ENCODE measurements at regions not wholly inside any gene's neighbourhood (a gene's known extent, or its start where the extent isn't known, plus 50 kb on each side); places are given as distances from the start of the nearest gene placed in this dataset.

- no peak for TF ChIP-seq CTCF (conservative IDR thresholded peaks at IDR 0.05; ENCODE audit: low read depth, low read length)
- no peak for DNase-seq (ENCODE audit: low read depth)
- H3K4me3 ChIP-seq (ENCODE audit: low read length): no peak overlapping the region
Observed at GRCh38 chr3:65303431-65303830, 615.6 kb upstream of the ADAMTS9 start.

DNA sequence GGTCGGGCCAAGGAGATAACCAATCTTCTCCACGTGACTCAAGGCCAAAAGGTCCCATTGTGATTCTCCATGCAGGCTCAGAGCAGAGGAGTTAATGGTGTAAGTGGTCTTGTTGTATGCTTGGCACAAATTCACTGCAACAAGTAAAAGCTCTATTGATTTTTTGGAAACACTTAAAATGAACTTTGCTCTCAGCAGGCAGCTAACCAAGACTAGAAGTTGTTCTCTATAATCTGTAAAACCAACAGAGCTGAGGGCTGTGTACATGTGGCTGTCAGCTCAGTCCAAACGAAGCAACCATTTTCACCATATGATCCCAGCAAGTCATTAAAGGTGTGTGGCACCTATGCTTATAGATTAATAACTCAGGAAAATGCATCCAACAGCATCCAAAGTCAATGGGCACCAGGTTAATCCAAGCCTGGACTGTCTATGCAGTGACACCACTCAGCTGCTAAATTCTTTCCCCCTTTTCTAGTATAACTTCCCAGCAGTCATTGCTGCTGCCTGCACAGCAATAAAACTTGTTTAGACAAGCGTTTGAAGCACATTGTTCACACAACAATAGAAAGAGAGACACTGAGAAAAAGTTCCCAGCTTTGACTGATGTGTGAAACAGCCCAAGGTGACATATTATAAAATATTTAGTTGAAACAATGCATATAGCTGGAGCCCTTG is 603.8 kb upstream of the ADAMTS9 start:
- no peak for DNase-seq (ENCODE audit: low read depth)
- no peak overlapping the region for H3K4me3 ChIP-seq (ENCODE audit: low read length)
- no peak for TF ChIP-seq CTCF (conservative IDR thresholded peaks at IDR 0.05; ENCODE audit: low read depth, low read length)

- no peak overlapping the region for H3K4me3 ChIP-seq (ENCODE audit: low read length)
- no peak for TF ChIP-seq CTCF (conservative IDR thresholded peaks at IDR 0.05; ENCODE audit: low read depth, low read length)
- DNase-seq (ENCODE audit: low read depth): no peak
Observed at GRCh38 chr3:65288776-65289175, 601.0 kb upstream of the ADAMTS9 start.

- DNase-seq (ENCODE audit: low read depth): no peak
- no peak overlapping the region for H3K4me3 ChIP-seq (ENCODE audit: low read length)
- no peak for TF ChIP-seq CTCF (conservative IDR thresholded peaks at IDR 0.05; ENCODE audit: low read depth, low read length)
Observed at GRCh38 chr3:65285956-65286355, 598.2 kb upstream of the ADAMTS9 start.

DNA sequence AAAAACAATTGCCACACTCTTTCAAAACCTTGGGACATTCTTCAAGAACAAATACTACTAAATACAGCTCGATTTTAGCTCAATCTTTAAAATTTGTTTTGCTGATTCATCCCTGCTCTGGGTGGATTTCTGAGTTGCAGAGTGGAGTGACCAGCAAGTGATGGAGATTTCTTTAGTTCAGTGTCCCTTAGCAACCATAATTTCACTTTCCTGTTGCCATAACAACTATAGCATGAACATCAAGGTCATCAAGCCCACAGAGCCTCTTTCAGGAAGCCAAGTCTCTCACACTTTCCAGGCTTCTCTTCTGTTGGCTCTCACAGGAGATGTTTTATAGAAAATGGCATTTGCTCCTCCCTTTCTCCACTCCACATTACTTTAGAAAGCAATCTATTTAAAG is 597.2 kb upstream of the ADAMTS9 start:
- DNase-seq (ENCODE audit: low read depth): no peak
- no peak for TF ChIP-seq CTCF (conservative IDR thresholded peaks at IDR 0.05; ENCODE audit: low read depth, low read length)
- H3K4me3 ChIP-seq (ENCODE audit: low read length): no peak overlapping the region

GRCh38 chr3:65284546-65284945 is 596.7 kb upstream of the ADAMTS9 start:
- H3K4me3 ChIP-seq (ENCODE audit: low read length): no peak overlapping the region
- DNase-seq (ENCODE audit: low read depth): no peak
- TF ChIP-seq CTCF (conservative IDR thresholded peaks at IDR 0.05; ENCODE audit: low read depth, low read length): no peak

GRCh38 chr3:65279225-65279782 is 591.5 kb upstream of the ADAMTS9 start:
- H3K4me3 ChIP-seq (ENCODE audit: low read length): no peak overlapping the region
- DNase-seq (ENCODE audit: low read depth): no peak
- TF ChIP-seq CTCF (conservative IDR thresholded peaks at IDR 0.05; ENCODE audit: low read depth, low read length): no peak
